ENCODE measurements at regions not wholly inside any gene's neighbourhood (a gene's known extent, or its start where the extent isn't known, plus 50 kb on each side); places are given as distances from the start of the nearest gene placed in this dataset.

- TF ChIP-seq CTCF (IDR thresholded peaks at IDR 0.05) = no peak
- TF ChIP-seq NFE2L1 (CRISPR knock-in tag; IDR thresholded peaks at IDR 0.05) = no peak
- TF ChIP-seq TP53 (CRISPR knock-in tag; IDR thresholded peaks at IDR 0.05) = no peak
- TF ChIP-seq SP1 (CRISPR knock-in tag; conservative IDR thresholded peaks at IDR 0.05) = no peak
- TF ChIP-seq, protein P1, sequence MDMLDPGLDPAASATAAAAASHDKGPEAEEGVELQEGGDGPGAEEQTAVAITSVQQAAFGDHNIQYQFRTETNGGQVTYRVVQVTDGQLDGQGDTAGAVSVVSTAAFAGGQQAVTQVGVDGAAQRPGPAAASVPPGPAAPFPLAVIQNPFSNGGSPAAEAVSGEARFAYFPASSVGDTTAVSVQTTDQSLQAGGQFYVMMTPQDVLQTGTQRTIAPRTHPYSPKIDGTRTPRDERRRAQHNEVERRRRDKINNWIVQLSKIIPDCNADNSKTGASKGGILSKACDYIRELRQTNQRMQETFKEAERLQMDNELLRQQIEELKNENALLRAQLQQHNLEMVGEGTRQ (CRISPR knock-in tag; IDR thresholded peaks at IDR 0.05) = no peak
- TF ChIP-seq, protein P2, sequence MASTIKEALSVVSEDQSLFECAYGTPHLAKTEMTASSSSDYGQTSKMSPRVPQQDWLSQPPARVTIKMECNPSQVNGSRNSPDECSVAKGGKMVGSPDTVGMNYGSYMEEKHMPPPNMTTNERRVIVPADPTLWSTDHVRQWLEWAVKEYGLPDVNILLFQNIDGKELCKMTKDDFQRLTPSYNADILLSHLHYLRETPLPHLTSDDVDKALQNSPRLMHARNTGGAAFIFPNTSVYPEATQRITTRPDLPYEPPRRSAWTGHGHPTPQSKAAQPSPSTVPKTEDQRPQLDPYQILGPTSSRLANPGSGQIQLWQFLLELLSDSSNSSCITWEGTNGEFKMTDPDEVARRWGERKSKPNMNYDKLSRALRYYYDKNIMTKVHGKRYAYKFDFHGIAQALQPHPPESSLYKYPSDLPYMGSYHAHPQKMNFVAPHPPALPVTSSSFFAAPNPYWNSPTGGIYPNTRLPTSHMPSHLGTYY (CRISPR knock-in tag; IDR thresholded peaks at IDR 0.05) = no peak
- no peak for TF ChIP-seq ATF3 (CRISPR knock-in tag; conservative IDR thresholded peaks at IDR 0.05)
- no peak for TF ChIP-seq ZNF396 (CRISPR knock-in tag; IDR thresholded peaks at IDR 0.05; ENCODE audit: borderline replicate concordance)
- TF ChIP-seq ZBTB21 (CRISPR knock-in tag; IDR thresholded peaks at IDR 0.05; ENCODE audit: borderline replicate concordance) = no peak
These were observed 335.7 kb upstream of the RORA start for GRCh38 chr15:61564785-61565184.

Measured in WTC11 (cell line).